AG09309 (cell line): ENCODE measurements at regions not wholly inside any gene's neighbourhood (a gene's known extent, or its start where the extent isn't known, plus 50 kb on each side); places are given as distances from the start of the nearest gene placed in this dataset.

Experiments
- DNase-seq: peaks from one replicate; pipeline ENCODE4 v3.0.0-alpha.2; 2010; ENCODE audit warnings: low read depth
- H3K4me3 ChIP-seq: 2 replicates; pipeline ENCODE4 v1.5.1; 2011; ENCODE audit warnings: mild to moderate bottlenecking, low read depth, low read length, moderate library complexity; ENCODE audit not compliant: control insufficient read depth
- TF ChIP-seq, protein P1 (sequence below): IDR thresholded peaks from 2 replicates; pipeline ENCODE4 v1.5.1; 2011; ENCODE audit warnings: mild to moderate bottlenecking, low read depth, low read length, inconsistent platforms; ENCODE audit not compliant: insufficient read depth, control insufficient read depth; ENCODE audit errors: missing control alignments

DNA sequence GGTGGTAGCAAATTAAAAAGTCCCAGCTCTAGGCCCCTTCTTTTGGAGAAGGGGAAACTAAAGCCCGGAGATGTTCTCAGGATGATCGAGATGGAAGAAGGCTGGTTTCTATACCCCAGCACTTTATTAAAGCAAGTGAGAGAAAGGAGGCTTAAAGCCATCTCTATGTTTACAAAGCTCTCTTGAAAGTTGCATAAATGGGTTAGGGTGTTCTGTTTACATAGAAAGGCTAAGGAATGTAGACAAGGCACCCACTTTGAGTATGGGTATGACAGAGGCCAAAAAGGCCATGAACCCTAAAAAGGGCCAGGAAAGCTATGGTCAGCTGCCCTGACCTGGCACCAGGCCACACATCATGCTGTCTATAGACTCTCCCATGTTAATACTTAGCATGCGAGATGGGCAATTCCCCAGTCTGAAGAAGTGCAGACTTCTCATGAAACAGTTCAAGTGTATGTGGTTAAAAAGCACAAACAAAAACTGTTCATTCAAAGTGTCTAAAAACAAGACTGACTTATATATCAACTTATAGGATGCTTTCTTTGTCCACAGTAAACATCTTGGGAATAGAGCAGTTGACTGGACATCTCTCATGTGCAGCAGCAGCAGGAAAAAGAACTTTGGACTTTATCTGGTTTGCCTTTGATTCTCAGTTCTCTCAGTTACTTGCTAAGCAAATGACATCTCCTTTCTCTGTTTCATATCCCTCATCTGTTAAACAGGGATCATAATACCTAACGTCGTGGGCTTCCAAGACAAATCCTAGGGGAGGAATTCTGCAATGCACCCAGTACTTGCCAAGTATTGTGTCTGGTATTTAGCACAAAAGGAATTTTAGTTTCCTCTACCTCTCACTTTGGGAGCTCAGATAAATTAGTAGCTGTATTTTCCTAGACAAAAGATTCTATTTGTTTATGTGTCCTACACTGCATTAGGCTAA lies 521.6 kb downstream of the PLPP3 start:
- TF ChIP-seq, protein P1, sequence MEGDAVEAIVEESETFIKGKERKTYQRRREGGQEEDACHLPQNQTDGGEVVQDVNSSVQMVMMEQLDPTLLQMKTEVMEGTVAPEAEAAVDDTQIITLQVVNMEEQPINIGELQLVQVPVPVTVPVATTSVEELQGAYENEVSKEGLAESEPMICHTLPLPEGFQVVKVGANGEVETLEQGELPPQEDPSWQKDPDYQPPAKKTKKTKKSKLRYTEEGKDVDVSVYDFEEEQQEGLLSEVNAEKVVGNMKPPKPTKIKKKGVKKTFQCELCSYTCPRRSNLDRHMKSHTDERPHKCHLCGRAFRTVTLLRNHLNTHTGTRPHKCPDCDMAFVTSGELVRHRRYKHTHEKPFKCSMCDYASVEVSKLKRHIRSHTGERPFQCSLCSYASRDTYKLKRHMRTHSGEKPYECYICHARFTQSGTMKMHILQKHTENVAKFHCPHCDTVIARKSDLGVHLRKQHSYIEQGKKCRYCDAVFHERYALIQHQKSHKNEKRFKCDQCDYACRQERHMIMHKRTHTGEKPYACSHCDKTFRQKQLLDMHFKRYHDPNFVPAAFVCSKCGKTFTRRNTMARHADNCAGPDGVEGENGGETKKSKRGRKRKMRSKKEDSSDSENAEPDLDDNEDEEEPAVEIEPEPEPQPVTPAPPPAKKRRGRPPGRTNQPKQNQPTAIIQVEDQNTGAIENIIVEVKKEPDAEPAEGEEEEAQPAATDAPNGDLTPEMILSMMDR: no peak
- no peak for DNase-seq
- no peak overlapping the region for H3K4me3 ChIP-seq

DNA sequence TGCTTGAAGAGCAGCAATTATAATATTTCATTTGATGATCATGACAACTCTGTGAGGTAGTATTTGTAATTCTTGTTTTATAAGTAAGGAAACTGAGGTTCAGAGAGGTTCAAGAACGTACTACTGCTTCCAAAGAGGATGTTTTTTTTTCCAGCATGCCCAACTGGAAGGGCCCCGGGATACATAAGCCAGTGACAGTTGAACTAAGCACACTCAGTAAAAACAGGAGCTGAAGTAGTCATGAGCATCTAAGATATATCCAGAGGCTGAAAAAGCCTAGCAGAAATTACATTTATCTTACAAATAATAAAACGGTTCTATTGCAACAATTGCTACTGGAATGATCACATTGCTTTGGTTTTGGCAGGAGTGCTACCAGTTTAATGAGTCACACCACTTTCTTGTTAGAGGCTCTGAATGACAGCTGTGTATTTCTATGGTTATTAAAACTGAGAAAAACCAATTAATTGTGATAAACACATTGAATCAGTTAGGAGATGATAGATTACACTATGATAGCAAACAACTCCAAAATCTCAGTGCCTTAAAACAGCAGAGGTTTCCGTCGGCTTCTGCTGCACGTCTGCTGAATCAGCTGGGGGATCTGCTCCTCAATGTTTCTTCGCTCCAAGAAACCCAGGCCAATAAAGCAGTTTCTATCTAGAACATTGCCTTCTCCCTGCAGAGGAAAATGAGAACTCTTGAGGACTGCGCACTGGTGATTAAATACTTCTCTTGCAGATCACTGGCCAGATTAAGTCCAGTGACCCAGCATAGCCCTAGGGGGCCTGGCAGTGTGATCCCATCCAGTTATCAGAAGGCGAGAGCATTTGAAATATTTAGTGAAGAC lies 522.7 kb downstream of the PLPP3 start:
- TF ChIP-seq, protein P1: no peak

DNA sequence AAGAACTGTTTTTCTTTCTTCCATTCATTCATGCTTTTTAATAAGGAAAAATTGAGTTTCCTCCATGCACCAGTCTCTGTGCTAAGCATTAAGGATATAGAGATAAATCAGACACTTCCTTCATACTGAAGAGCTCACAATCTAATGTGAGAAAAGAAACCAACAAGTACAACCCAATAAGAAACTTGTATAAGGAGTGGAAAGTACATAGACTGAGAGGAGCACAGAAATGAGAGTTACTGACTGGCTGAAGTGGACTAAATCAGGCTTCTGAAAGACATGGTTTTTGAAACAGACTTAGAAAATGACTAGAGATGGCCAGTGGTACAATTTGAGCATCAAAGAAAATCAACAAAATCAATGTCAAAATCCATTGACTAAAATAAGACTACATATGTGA lies 524.4 kb downstream of the PLPP3 start:
- TF ChIP-seq, protein P1: no peak

More for the DNA sequence above, 522.7 kb downstream of the PLPP3 start:
- no peak for DNase-seq
- H3K4me3 ChIP-seq: no peak overlapping the region

DNA sequence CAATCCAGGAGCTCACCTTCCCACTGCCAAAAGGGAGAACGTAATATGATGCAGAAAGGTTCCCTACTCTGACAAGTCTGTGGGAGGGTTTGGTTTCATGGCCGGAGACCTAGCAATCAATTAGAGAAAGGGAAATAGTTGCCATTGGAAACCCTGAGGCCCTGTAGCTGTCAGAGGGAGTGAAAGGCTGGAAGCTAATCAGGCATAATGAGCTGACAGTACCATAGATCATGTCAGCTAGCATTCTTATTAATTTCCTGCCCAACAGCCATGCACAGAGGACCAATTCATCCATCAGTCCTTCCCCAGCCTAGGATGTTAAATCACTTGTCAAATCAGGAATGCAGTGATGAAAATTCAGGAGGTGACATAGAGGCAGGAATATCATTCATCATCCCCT lies 527.3 kb downstream of the PLPP3 start:
- TF ChIP-seq, protein P1: no peak
- no peak for DNase-seq

More for the DNA sequence above, 524.4 kb downstream of the PLPP3 start:
- H3K4me3 ChIP-seq: no peak overlapping the region
- no peak for DNase-seq

DNA sequence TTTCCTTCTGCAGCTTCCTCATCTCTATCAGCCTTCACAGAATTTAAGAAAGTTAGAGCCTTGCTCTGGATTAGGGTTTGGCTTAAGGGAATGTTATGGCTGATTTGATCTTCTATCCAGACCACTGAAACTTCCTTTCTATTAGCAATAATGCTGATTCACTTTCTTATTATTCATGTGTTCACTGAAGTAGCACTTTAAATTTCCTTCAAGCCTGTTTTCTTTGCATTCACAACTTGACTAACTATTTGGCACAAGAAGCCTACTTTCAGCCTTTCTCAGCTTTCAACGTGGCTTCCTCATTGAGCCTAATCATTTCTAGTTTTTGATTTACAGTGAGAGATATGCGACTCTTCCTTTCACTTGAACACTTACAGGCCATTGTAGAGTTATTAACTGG lies 528.5 kb downstream of the PLPP3 start:
- no peak overlapping the region for H3K4me3 ChIP-seq
- TF ChIP-seq, protein P1: no peak
- DNase-seq: no peak

More for the DNA sequence above, 527.3 kb downstream of the PLPP3 start:
- no peak overlapping the region for H3K4me3 ChIP-seq

DNA sequence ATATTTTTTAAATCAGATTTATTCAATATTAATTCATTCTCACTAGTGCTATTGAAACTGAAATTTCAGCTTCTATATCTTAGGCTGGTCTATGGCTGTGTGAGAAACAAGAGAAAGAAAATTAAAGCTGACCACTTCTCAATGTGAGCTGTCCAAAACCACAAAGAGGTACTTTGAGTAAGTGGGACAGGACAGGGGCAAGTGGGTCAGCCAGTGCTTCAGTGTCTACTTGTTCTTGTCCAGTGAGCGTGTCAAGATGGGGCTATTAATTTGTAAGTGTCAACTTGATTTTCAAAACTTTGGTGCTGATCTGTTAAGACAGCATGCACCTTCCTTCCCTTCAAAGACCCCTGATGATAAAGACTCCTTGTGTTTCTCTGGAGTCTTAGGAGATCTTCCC lies 533.9 kb downstream of the PLPP3 start:
- TF ChIP-seq, protein P1: no peak
- H3K4me3 ChIP-seq: no peak overlapping the region
- no peak for DNase-seq
